KMS-11 (cell line): ENCODE measurements at regions not wholly inside any gene's neighbourhood (a gene's known extent, or its start where the extent isn't known, plus 50 kb on each side); places are given as distances from the start of the nearest gene placed in this dataset.
"Not testable (repeated sequence)": the region's sequence is repeated elsewhere in the genome, so short reads cannot be mapped to it uniquely, and the experiment has no call there.

Source experiments
- H2AFZ ChIP-seq: fragments of 200-600 bp; sonication (generic); 2 replicates; pipeline ENCODE4 v1.6.1; 2016; ENCODE audit warnings: antibody characterized with exemption, mixed run types, low read depth
- H3K27ac ChIP-seq: fragments of 200-600 bp; sonication (generic); 2 replicates; pipeline ENCODE4 v1.6.1; 2016; ENCODE audit warnings: mild to moderate bottlenecking, mixed run types
- H3K27me3 ChIP-seq: fragments of 200-600 bp; sonication (generic); 2 replicates; pipeline ENCODE4 v1.6.1; 2017; ENCODE audit warnings: mild to moderate bottlenecking, low read depth, mixed run types, moderate library complexity; ENCODE audit not compliant: insufficient read depth
- H3K36me3 ChIP-seq: fragments of 200-600 bp; sonication (generic); 2 replicates; pipeline ENCODE4 v1.6.1; 2017; ENCODE audit warnings: mild to moderate bottlenecking, mixed run types; ENCODE audit not compliant: insufficient read depth
- H3K4me1 ChIP-seq: fragments of 200-600 bp; sonication (generic); 2 replicates; pipeline ENCODE4 v1.6.1; 2016; ENCODE audit warnings: mild to moderate bottlenecking, low read depth, mixed run types; ENCODE audit not compliant: poor library complexity, severe bottlenecking
- H3K4me2 ChIP-seq: fragments of 200-600 bp; sonication (generic); 2 replicates; pipeline ENCODE4 v1.7.0; 2016; ENCODE audit warnings: mild to moderate bottlenecking, mixed run types
- H3K4me3 ChIP-seq: fragments of 200-600 bp; sonication (generic); IDR thresholded peaks from 2 replicates; pipeline ENCODE4 v1.6.1; 2017; ENCODE audit warnings: low read depth, low read length, mixed read lengths; ENCODE audit not compliant: insufficient read depth
- H3K79me2 ChIP-seq: fragments of 200-600 bp; sonication (generic); 2 replicates; pipeline ENCODE4 v1.6.1; 2016; ENCODE audit warnings: low read depth, mixed run types; ENCODE audit not compliant: insufficient read depth
- H3K9ac ChIP-seq: fragments of 200-600 bp; sonication (generic); 2 replicates; pipeline ENCODE4 v1.6.1; 2016; ENCODE audit warnings: mild to moderate bottlenecking, mixed run types
- H4K20me1 ChIP-seq: fragments of 200-600 bp; sonication (generic); 2 replicates; pipeline ENCODE4 v1.6.1; 2016; ENCODE audit warnings: mild to moderate bottlenecking, mixed run types; ENCODE audit not compliant: insufficient read depth

- not testable (repeated sequence) for H3K27me3 ChIP-seq, H3K36me3 ChIP-seq, H4K20me1 ChIP-seq, H3K79me2 ChIP-seq, H3K9ac ChIP-seq, H3K4me2 ChIP-seq, H3K4me3 ChIP-seq
- Histone ChIP-seq H2AFZ (0 out of 2 replicates have a peak overlapping the region, but pooled peaks have one; percentile 19), H3K27ac (peak overlapping the region; percentile 11; the same call in 1 of the 2 replicates), H3K4me1 (peaks cover 25% of the 10 kb centered on the region)
Measured at GRCh38 chr7:76852362-76852761, 179.8 kb downstream of the SPDYE17 start.

DNA sequence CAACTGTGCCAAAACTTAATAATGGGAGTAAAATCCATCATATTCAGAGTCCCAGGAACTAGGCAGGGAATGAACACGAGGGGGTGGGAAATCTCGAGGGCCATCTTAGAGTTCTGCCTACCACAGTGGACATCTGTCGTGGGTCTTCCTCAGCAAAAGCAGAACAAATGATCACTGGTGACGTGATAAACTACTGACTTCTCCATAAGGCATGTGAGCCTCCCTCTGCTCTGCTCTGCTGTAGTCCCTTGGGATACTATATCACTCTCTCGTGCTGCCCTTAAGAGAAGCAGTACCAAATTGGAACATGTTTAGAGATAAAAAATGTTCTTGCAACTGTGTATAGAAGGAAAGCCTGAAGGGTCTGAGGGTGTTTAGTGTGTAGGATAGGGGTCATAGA lies 180.5 kb downstream of the SPDYE17 start:
- H4K20me1 ChIP-seq, H3K27ac ChIP-seq, H2AFZ ChIP-seq, H3K9ac ChIP-seq, H3K36me3 ChIP-seq, H3K27me3 ChIP-seq, H3K79me2 ChIP-seq, H3K4me3 ChIP-seq, H3K4me2 ChIP-seq: not testable (repeated sequence)
- H3K4me1 ChIP-seq = peaks cover 29% of the 10 kb centered on the region

DNA sequence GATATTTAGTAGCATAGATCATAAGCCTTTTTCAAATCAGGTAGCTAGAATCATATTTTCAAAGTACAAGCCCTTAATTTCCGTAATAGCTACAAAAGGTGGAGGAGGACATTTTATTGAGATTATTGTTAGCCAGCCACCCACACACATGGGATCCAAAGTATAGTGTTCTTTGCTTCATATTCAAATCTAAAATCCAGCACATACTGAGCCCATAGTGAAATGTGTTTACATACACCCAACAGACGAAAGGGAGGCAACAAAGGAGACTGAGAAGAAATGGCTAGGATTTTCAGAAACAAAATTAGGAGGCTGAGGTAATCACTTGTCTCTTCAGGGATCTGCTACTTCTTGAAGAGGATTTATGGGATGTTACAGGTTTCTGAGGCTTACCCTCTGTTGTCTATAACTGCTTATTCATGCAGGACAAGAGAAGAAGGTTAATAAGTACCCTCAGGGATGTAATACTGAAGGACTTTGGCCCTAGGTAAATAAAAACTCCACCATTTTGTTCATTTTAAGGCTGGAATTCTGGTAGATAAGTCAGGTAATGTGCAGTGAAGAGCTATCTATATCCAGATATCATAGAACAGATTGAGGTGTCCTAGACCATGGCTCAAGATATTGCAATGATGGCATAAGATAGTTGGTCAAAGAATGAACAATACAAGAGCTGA lies 182.1 kb downstream of the SPDYE17 start:
- not testable (repeated sequence) for H2AFZ ChIP-seq, H3K79me2 ChIP-seq, H3K36me3 ChIP-seq, H3K9ac ChIP-seq, H4K20me1 ChIP-seq, H3K4me3 ChIP-seq, H3K27ac ChIP-seq, H3K27me3 ChIP-seq, H3K4me2 ChIP-seq
- H3K4me1 ChIP-seq = peaks cover 29% of the 10 kb centered on the region

DNA sequence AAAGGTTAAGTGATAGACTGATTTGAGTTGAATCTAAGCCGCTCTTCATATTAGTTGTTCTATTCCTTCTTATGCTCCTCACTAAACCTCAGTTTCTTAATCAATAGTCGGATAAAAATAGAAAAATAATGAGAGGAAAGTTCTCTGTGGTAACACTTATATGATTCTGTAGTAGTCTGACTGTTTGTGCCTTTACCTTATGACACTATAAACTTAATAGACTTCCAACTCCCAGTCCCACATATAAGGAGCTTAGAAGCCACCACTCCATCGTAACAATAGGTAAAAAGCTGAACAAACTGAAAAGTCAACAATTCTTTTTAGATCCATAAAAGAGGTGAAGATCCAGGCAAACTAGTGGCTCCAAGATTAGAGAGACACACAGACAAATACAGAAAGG lies 192.3 kb downstream of the SPDYE17 start:
- not testable (repeated sequence) for H3K27me3 ChIP-seq, H4K20me1 ChIP-seq, H3K36me3 ChIP-seq, H2AFZ ChIP-seq, H3K27ac ChIP-seq, H3K4me2 ChIP-seq, H3K4me3 ChIP-seq, H3K4me1 ChIP-seq, H3K9ac ChIP-seq, H3K79me2 ChIP-seq

DNA sequence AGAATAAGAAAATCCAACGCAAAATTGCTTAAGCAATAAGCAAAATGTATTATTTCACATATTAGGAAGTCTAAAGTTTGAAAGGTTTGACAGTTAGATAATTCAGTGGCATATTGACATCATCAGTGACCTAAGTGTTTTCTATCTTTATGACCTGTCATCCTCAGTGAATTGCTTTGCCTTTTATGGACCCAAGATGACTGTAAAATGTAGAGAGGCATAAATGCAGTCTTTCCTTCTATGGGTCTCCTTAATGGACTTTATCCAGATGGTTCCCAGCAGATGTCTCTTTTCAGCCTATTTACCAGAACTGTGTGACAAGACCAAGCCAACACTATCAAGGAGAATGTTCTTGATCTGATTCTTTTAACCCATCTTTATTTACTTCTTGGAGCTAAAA lies 192.9 kb downstream of the SPDYE17 start:
- not testable (repeated sequence) for H3K27ac ChIP-seq, H3K4me1 ChIP-seq, H4K20me1 ChIP-seq, H3K4me3 ChIP-seq, H3K9ac ChIP-seq, H3K79me2 ChIP-seq, H3K4me2 ChIP-seq, H2AFZ ChIP-seq, H3K36me3 ChIP-seq, H3K27me3 ChIP-seq

- H3K27ac ChIP-seq, H3K79me2 ChIP-seq, H3K4me2 ChIP-seq, H2AFZ ChIP-seq, H3K9ac ChIP-seq, H4K20me1 ChIP-seq, H3K27me3 ChIP-seq, H3K4me1 ChIP-seq, H3K4me3 ChIP-seq, H3K36me3 ChIP-seq: not testable (repeated sequence)
Measured at GRCh38 chr7:76838357-76838756, 193.8 kb downstream of the SPDYE17 start.

DNA sequence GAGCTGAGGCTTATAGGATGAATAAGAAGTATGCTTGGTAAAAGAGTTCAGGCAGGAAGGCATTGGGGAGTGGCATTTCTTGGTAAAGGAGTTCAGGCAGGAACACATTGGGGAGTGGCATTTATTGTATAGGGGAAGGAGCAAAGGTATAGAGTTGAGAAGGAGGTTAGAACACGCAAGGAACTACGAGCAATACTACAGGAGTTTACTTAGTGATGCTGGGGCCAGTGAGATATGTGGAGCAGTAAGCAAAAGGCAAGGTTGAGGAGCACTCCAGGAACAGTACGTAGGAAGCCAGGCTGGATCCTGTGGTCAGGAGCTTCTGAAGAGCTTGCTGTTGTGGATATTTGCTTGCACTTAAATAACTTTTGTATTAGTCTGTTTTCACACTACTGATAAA lies 202.2 kb upstream of the POMZP3 start:
- not testable (repeated sequence) for H3K27ac ChIP-seq, H3K4me3 ChIP-seq, H3K36me3 ChIP-seq, H4K20me1 ChIP-seq, H2AFZ ChIP-seq, H3K27me3 ChIP-seq, H3K79me2 ChIP-seq, H3K4me2 ChIP-seq, H3K4me1 ChIP-seq, H3K9ac ChIP-seq

GRCh38 chr7:76826181-76826580 lies 199.1 kb upstream of the POMZP3 start:
- H3K79me2 ChIP-seq, H3K4me1 ChIP-seq, H3K36me3 ChIP-seq, H3K9ac ChIP-seq, H3K4me2 ChIP-seq, H3K27me3 ChIP-seq, H4K20me1 ChIP-seq, H3K4me3 ChIP-seq, H2AFZ ChIP-seq, H3K27ac ChIP-seq: not testable (repeated sequence)

DNA sequence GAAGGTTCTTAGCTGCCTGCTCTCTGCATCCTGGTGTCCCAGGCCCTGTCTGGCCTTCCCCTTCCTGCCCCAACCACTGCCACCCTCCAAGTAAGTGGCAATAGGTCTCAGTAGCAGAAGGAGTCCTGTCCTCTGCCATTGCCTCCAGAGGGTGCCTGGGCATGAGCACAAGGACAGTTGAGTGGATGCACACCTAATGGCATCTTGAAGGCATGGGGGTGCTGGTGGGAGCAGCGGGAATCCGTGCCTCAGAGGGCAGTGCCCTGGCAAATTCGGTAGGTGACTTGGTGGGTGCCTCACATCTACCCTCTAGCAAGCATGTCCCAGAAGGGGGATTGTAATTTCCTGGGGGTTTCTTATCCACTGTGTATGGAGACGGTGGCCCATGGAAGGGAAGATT lies 182.8 kb upstream of the POMZP3 start:
- H3K4me2 ChIP-seq, H3K4me1 ChIP-seq, H2AFZ ChIP-seq, H3K36me3 ChIP-seq, H3K79me2 ChIP-seq, H3K27me3 ChIP-seq, H3K4me3 ChIP-seq, H3K9ac ChIP-seq, H3K27ac ChIP-seq, H4K20me1 ChIP-seq: not testable (repeated sequence)

DNA sequence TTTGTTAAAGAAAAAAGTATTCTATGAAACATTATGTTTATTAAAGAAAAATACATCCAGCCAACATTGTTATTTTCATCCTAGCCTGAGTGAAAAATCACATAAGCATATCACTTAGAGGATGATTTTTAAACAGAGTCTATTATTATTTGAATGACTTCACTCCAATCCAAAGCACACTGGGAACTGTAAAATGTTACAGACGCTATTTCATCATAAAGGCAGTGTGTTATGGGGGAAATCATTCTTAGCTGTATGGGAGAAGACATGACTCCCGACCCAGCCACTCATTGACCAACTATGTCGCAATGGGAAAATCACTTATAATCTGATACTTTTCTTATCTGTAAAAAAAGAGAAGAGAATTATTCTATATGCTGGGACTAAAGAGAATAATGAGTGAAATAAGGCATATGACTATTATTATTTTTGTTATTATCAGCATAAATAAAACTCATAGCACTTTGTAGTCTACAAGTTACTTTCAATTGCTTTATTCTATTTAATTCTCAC lies 180.6 kb upstream of the POMZP3 start:
- not testable (repeated sequence) for H3K4me2 ChIP-seq

More for the DNA sequence above, 180.6 kb upstream of the POMZP3 start:
- H3K4me3 ChIP-seq, H3K79me2 ChIP-seq, H4K20me1 ChIP-seq, H3K36me3 ChIP-seq, H3K27me3 ChIP-seq, H3K9ac ChIP-seq, H3K27ac ChIP-seq, H3K4me1 ChIP-seq, H2AFZ ChIP-seq: not testable (repeated sequence)
